Stimulated activated naive CD8-positive, alpha-beta T cell treated with anti-CD3 and anti-CD28 coated beads, Interleukin-15, Interleukin-2, amounts not matched to agents 100 U/mL and 50 U/mL, for 24 hours (primary cell): ENCODE measurements at regions not wholly inside any gene's neighbourhood (a gene's known extent, or its start where the extent isn't known, plus 50 kb on each side); places are given as distances from the start of the nearest gene placed in this dataset.
A peak's percentile ranks its signal among the peaks of the same experiment; 100 is the strongest.
"Not testable (repeated sequence)": the region's sequence is repeated elsewhere in the genome, so short reads cannot be mapped to it uniquely, and the experiment has no call there.

Experiments used
- ATAC-seq: fragments of 150-1000 bp; cut with Tn5 transposase; one replicate; pipeline ENCODE4 v1.10.0; 2021
- DNase-seq: peaks from one replicate; pipeline ENCODE4 v3.0.0; 2021

GRCh38 chr2:181790716-181791649, 100.5 kb upstream of the ITPRID2 start:
- DNase-seq: no peak
- ATAC-seq: peak; percentile 99

GRCh38 chr2:181792906-181793305, 98.6 kb upstream of the ITPRID2 start:
- ATAC-seq (no peak), DNase-seq (no peak)

GRCh38 chr2:181798022-181798421, 93.5 kb upstream of the ITPRID2 start:
- DNase-seq: no peak
- ATAC-seq: no peak

- not testable (repeated sequence) for ATAC-seq, DNase-seq
Observed at GRCh38 chr2:181802300-181802699, 89.2 kb upstream of the ITPRID2 start.

GRCh38 chr2:181803903-181804799, 87.4 kb upstream of the ITPRID2 start:
- not testable (repeated sequence) for DNase-seq

GRCh38 chr2:181805228-181806038, 86.1 kb upstream of the ITPRID2 start:
- no peak for DNase-seq
- ATAC-seq: no peak

More at GRCh38 chr2:181803903-181804799, 87.4 kb upstream of the ITPRID2 start:
- not testable (repeated sequence) for ATAC-seq

GRCh38 chr2:181806039-181806392, 85.5 kb upstream of the ITPRID2 start:
- ATAC-seq: no peak
- DNase-seq: no peak

- ATAC-seq (no peak), DNase-seq (no peak)
Observed at GRCh38 chr2:181807526-181807925, 84.0 kb upstream of the ITPRID2 start.

- DNase-seq (no peak), ATAC-seq (peak; percentile 66)
Observed at GRCh38 chr2:181810823-181811695, 80.5 kb upstream of the ITPRID2 start.

- DNase-seq (no peak), ATAC-seq (no peak)
Observed at GRCh38 chr2:181812106-181812743, 79.3 kb upstream of the ITPRID2 start.

GRCh38 chr2:181814057-181814491, 77.5 kb upstream of the ITPRID2 start:
- ATAC-seq (no peak), DNase-seq (no peak)

GRCh38 chr2:181817509-181817908, 74.0 kb upstream of the ITPRID2 start:
- no peak for DNase-seq
- ATAC-seq: no peak

GRCh38 chr2:181818058-181818680, 73.4 kb upstream of the ITPRID2 start:
- ATAC-seq (no peak), DNase-seq (no peak)

- DNase-seq: no peak
Observed at GRCh38 chr2:181818840-181819239, 72.7 kb upstream of the ITPRID2 start.

GRCh38 chr2:181821049-181821448, 70.5 kb upstream of the ITPRID2 start:
- no peak for ATAC-seq
- DNase-seq: no peak

More at GRCh38 chr2:181818840-181819239, 72.7 kb upstream of the ITPRID2 start:
- ATAC-seq: no peak

- no peak for ATAC-seq
- DNase-seq: no peak
Observed at GRCh38 chr2:181822097-181822496, 69.4 kb upstream of the ITPRID2 start.

GRCh38 chr2:181823405-181823804, 68.1 kb upstream of the ITPRID2 start:
- DNase-seq (no peak), ATAC-seq (no peak)

- ATAC-seq (no peak), DNase-seq (no peak)
Observed at GRCh38 chr2:181828122-181828705, 63.3 kb upstream of the ITPRID2 start.

- ATAC-seq: no peak
- no peak for DNase-seq
Observed at GRCh38 chr2:181829230-181829629, 62.3 kb upstream of the ITPRID2 start.

GRCh38 chr2:181832015-181832414, 59.5 kb upstream of the ITPRID2 start:
- no peak for DNase-seq
- ATAC-seq: no peak
